ENCODE measurements at regions not wholly inside any gene's neighbourhood (a gene's known extent, or its start where the extent isn't known, plus 50 kb on each side); places are given as distances from the start of the nearest gene placed in this dataset.
A peak's percentile ranks its signal among the peaks of the same experiment; 100 is the strongest.

GRCh38 chr9:78533500-78533899 lies 236.6 kb downstream of the PSAT1 start:
- WGBS, 2 experiments (ENCODE audit: low coverage in 1 of 2, low lambda C conversion rate in 2 of 2, missing lambda C conversion rate in 2 of 2): 17 to 20% methylated on average over 2 of the region's 2 CpGs
- Histone ChIP-seq H3K27me3 (replicated peaks; ENCODE audit: insufficient read depth) (no peaks in the 10 kb centered on the region), H3K4me3 (no peak overlapping the region), H3K9me2 (ENCODE audit: insufficient read depth) (no peaks in the 10 kb centered on the region), H3K9me3 (ENCODE audit: low read depth) (no peaks in the 10 kb centered on the region), H3K36me3 (ENCODE audit: low read depth) (no peaks in the 10 kb centered on the region), H3K4me1 (ENCODE audit: insufficient read depth) (0 out of 2 replicates have a peak, but pooled peaks cover 7% of the 10 kb centered on the region), H3F3A (ENCODE audit: insufficient read depth) (no peaks in the 10 kb centered on the region), H3K27ac (no peak overlapping the region), H3K4me2 (ENCODE audit: unreplicated experiment) (no peak overlapping the region), H3K9ac (no peak overlapping the region), H4K20me1 (ENCODE audit: insufficient read depth) (no peaks in the 10 kb centered on the region), H3K79me2 (ENCODE audit: insufficient read depth) (no peaks in the 10 kb centered on the region), H2AFZ (no peak overlapping the region)
- DNase-seq: peak; percentile 9
- TF ChIP-seq EZH2phosphoT487 (IDR thresholded peaks at IDR 0.05; ENCODE audit: insufficient read depth, low read depth) (no peak), EZH2 (IDR thresholded peaks at IDR 0.05; ENCODE audit: insufficient read depth, poor library complexity, severe bottlenecking) (no peak)
- in situ Hi-C loops (cut with MboI): no loop called here

DNA sequence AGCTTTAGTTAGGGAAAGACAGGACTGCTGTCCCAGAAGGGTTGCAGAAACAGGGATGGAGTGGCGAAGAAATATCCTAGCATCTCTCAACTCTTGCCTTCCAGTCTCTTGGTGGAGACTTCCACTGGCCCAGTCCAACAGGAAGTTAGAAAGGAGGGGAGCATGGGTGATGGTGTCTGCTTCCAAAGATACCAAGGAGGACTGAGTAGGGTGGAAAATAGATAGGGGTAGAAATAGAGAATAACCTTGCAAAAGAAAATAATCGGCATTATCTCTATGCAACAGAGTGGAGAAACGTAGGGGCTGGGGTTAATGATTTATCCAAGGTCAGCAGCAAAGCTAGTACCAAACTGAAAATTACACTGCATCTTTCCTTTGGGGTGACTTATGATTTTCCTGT lies 242.3 kb downstream of the PSAT1 start:
- H4K20me1 ChIP-seq (ENCODE audit: insufficient read depth): no peaks in the 10 kb centered on the region
- H3K36me3 ChIP-seq (ENCODE audit: low read depth): no peaks in the 10 kb centered on the region
- no peak overlapping the region for H3K27ac ChIP-seq
- no peak for TF ChIP-seq EZH2phosphoT487 (IDR thresholded peaks at IDR 0.05; ENCODE audit: insufficient read depth, low read depth)
- TF ChIP-seq EZH2 (IDR thresholded peaks at IDR 0.05; ENCODE audit: insufficient read depth, poor library complexity, severe bottlenecking): no peak
- H2AFZ ChIP-seq: no peak overlapping the region
- no peak overlapping the region for H3K4me3 ChIP-seq
- no peak overlapping the region for H3K9ac ChIP-seq
- peaks cover 11% of the 10 kb centered on the region for H3K27me3 ChIP-seq (replicated peaks; ENCODE audit: insufficient read depth)
- H3K79me2 ChIP-seq (ENCODE audit: insufficient read depth): no peaks in the 10 kb centered on the region
- DNase-seq: no peak
- peaks cover 14% of the 10 kb centered on the region for H3F3A ChIP-seq (ENCODE audit: insufficient read depth)
- no peaks in the 10 kb centered on the region for H3K9me2 ChIP-seq (ENCODE audit: insufficient read depth)
- peaks cover 15% of the 10 kb centered on the region for H3K4me1 ChIP-seq (ENCODE audit: insufficient read depth)
- in situ Hi-C loops (cut with MboI): no loop called here
- no peak overlapping the region for H3K4me2 ChIP-seq (ENCODE audit: unreplicated experiment)
- 64 to 71% methylated on average over 3 of the region's 3 CpGs for WGBS, 2 experiments (ENCODE audit: low coverage in 1 of 2, low lambda C conversion rate in 2 of 2, missing lambda C conversion rate in 2 of 2)
- no peaks in the 10 kb centered on the region for H3K9me3 ChIP-seq (ENCODE audit: low read depth)

GRCh38 chr9:78539904-78540303 lies 243.0 kb downstream of the PSAT1 start:
- no peaks in the 10 kb centered on the region for H3K36me3 ChIP-seq (ENCODE audit: low read depth)
- H3K27ac ChIP-seq: no peak overlapping the region
- H3K4me1 ChIP-seq (ENCODE audit: insufficient read depth): peaks cover 15% of the 10 kb centered on the region
- H3K4me2 ChIP-seq (ENCODE audit: unreplicated experiment): no peak overlapping the region
- in situ Hi-C loops (cut with MboI): no loop called here
- no peaks in the 10 kb centered on the region for H3K79me2 ChIP-seq (ENCODE audit: insufficient read depth)
- H4K20me1 ChIP-seq (ENCODE audit: insufficient read depth): no peaks in the 10 kb centered on the region
- H2AFZ ChIP-seq: no peak overlapping the region
- no peaks in the 10 kb centered on the region for H3K9me2 ChIP-seq (ENCODE audit: insufficient read depth)
- H3K4me3 ChIP-seq: no peak overlapping the region
- peak; percentile 68 for DNase-seq
- peaks cover 14% of the 10 kb centered on the region for H3F3A ChIP-seq (ENCODE audit: insufficient read depth)
- H3K9ac ChIP-seq: no peak overlapping the region
- peaks cover 11% of the 10 kb centered on the region for H3K27me3 ChIP-seq (replicated peaks; ENCODE audit: insufficient read depth)
- TF ChIP-seq EZH2phosphoT487 (IDR thresholded peaks at IDR 0.05; ENCODE audit: insufficient read depth, low read depth): peak; percentile 74; the same call in 1 of the 2 replicates
- no peak for TF ChIP-seq EZH2 (IDR thresholded peaks at IDR 0.05; ENCODE audit: insufficient read depth, poor library complexity, severe bottlenecking)
- WGBS, 2 experiments (ENCODE audit: low coverage in 1 of 2, low lambda C conversion rate in 2 of 2, missing lambda C conversion rate in 2 of 2): 0 to 2% methylated on average over 2 of the region's 2 CpGs
- no peaks in the 10 kb centered on the region for H3K9me3 ChIP-seq (ENCODE audit: low read depth)

- H3K27ac ChIP-seq: no peak overlapping the region
- no peaks in the 10 kb centered on the region for H3K36me3 ChIP-seq (ENCODE audit: low read depth)
- H3K4me2 ChIP-seq (ENCODE audit: unreplicated experiment): no peak overlapping the region
- no peaks in the 10 kb centered on the region for H3K79me2 ChIP-seq (ENCODE audit: insufficient read depth)
- no peak for TF ChIP-seq EZH2 (IDR thresholded peaks at IDR 0.05; ENCODE audit: insufficient read depth, poor library complexity, severe bottlenecking)
- no peak for TF ChIP-seq EZH2phosphoT487 (IDR thresholded peaks at IDR 0.05; ENCODE audit: insufficient read depth, low read depth)
- DNase-seq: no peak
- H3K9ac ChIP-seq: no peak overlapping the region
- 79 to 81% methylated on average over 9 of the region's 9 CpGs for WGBS, 2 experiments (ENCODE audit: low coverage in 1 of 2, low lambda C conversion rate in 2 of 2, missing lambda C conversion rate in 2 of 2)
- H3K4me1 ChIP-seq (ENCODE audit: insufficient read depth): peaks cover 15% of the 10 kb centered on the region
- in situ Hi-C loops (cut with MboI): no loop called here
- no peak overlapping the region for H3K4me3 ChIP-seq
- peaks cover 21% of the 10 kb centered on the region for H3K27me3 ChIP-seq (replicated peaks; ENCODE audit: insufficient read depth)
- H3F3A ChIP-seq (ENCODE audit: insufficient read depth): peaks cover 14% of the 10 kb centered on the region
- no peak overlapping the region for H2AFZ ChIP-seq
- no peaks in the 10 kb centered on the region for H4K20me1 ChIP-seq (ENCODE audit: insufficient read depth)
- H3K9me3 ChIP-seq (ENCODE audit: low read depth): no peaks in the 10 kb centered on the region
- no peaks in the 10 kb centered on the region for H3K9me2 ChIP-seq (ENCODE audit: insufficient read depth)
Measured at GRCh38 chr9:78541868-78542443, 245.0 kb downstream of the PSAT1 start.

Data from GM23248 (cell line).